Liver (tissue), 8 donors: ENCODE measurements at regions not wholly inside any gene's neighbourhood (a gene's known extent, or its start where the extent isn't known, plus 50 kb on each side); places are given as distances from the start of the nearest gene placed in this dataset.

Experiments
- DNase-seq: peaks from one replicate; pipeline ENCODE4 v3.0.0-alpha.2; 2017; ENCODE audit warnings: low spot score
- H3K27ac ChIP-seq, 2 donors: one replicate each; pipeline ENCODE4 v1.7.0; 2013; ENCODE audit warnings: inconsistent platforms in 2 of 2, low read length in 2 of 2, control low read depth in 1 of 2, low read depth in 1 of 2, mild to moderate bottlenecking in 1 of 2
- H3K27me3 ChIP-seq, 4 donors: one replicate each; pipeline versions ENCODE4 v1.6.1 to v1.7.0; 2013; ENCODE audit warnings: low read length in 3 of 4, inconsistent platforms in 1 of 4, mild to moderate bottlenecking in 1 of 4, moderate library complexity in 1 of 4; ENCODE audit not compliant: control insufficient read depth in 4 of 4, insufficient read depth in 4 of 4
- H3K36me3 ChIP-seq, 4 donors: one replicate each; pipeline versions ENCODE4 v1.6.1 to v1.7.0; 2013; ENCODE audit warnings: low read length in 3 of 4, mild to moderate bottlenecking in 3 of 4, low read depth in 1 of 4, moderate library complexity in 1 of 4; ENCODE audit not compliant: control insufficient read depth in 4 of 4, insufficient read depth in 3 of 4
- H3K4me1 ChIP-seq, 4 donors: one replicate each; pipeline versions ENCODE4 v1.6.1 to v1.7.0; 2013; ENCODE audit warnings: low read length in 3 of 4, mild to moderate bottlenecking in 3 of 4, moderate library complexity in 1 of 4; ENCODE audit not compliant: control insufficient read depth in 4 of 4, insufficient read depth in 4 of 4
- H3K4me3 ChIP-seq, 3 donors: one replicate each; pipeline versions ENCODE4 v1.6.1 to v1.7.0; 2013; ENCODE audit warnings: low read length in 3 of 3, control low read depth in 1 of 3, low read depth in 1 of 3, mild to moderate bottlenecking in 1 of 3
- H3K9ac ChIP-seq, 2 donors: one replicate each; pipeline ENCODE4 v1.7.0; 2013; ENCODE audit warnings: low read length in 2 of 2, mild to moderate bottlenecking in 2 of 2, moderate library complexity in 2 of 2, control low read depth in 1 of 2, low read depth in 1 of 2
- H3K9me3 ChIP-seq, 4 donors: one replicate each; pipeline versions ENCODE4 v1.6.1 to v1.7.0; 2013; ENCODE audit warnings: low read length in 3 of 4; ENCODE audit not compliant: control insufficient read depth in 4 of 4
- ATF3 ChIP-seq: IDR thresholded peaks from 2 replicates; pipeline ENCODE4 v1.6.1; 2016; ENCODE audit warnings: antibody characterized with exemption
- CTCF ChIP-seq: fragments of 150-350 bp; IDR thresholded peaks from 2 replicates; pipeline ENCODE4 v1.5.1; 2017; ENCODE audit warnings: improper control_type of control experiment, low read depth, low read length; ENCODE audit not compliant: missing input control
- EGR1 ChIP-seq, 2 donors: IDR thresholded peaks; 2 replicates each; pipeline ENCODE4 v1.6.1; 2016 to 2018; ENCODE audit warnings: antibody characterized with exemption in 2 of 2, low read depth in 2 of 2
- FOXA1 ChIP-seq: IDR thresholded peaks from 2 replicates; pipeline ENCODE4 v1.6.1; 2016; ENCODE audit warnings: antibody characterized with exemption
- FOXA2 ChIP-seq: IDR thresholded peaks from 2 replicates; pipeline ENCODE4 v1.6.1; 2016; ENCODE audit warnings: antibody characterized with exemption
- HNF4A ChIP-seq, 2 donors: conservative IDR thresholded peaks; 2 replicates each; pipeline ENCODE4 v1.6.1; 2016; ENCODE audit warnings: antibody characterized with exemption in 2 of 2, mild to moderate bottlenecking in 2 of 2
- HNF4G ChIP-seq: IDR thresholded peaks from 2 replicates; pipeline ENCODE4 v1.6.1; 2016; ENCODE audit warnings: antibody characterized with exemption
- JUND ChIP-seq, 2 donors: IDR thresholded peaks; 2 replicates each; pipeline ENCODE4 v1.6.1; 2016; ENCODE audit warnings: antibody characterized with exemption in 2 of 2
- MAX ChIP-seq: IDR thresholded peaks from 2 replicates; pipeline ENCODE4 v1.6.1; 2016; ENCODE audit warnings: antibody characterized with exemption
- NR2F2 ChIP-seq: IDR thresholded peaks from 2 replicates; pipeline ENCODE4 v1.6.1; 2016; ENCODE audit warnings: antibody characterized with exemption
- RAD21 ChIP-seq, 2 donors: IDR thresholded peaks; 2 replicates each; pipeline ENCODE4 v1.6.1; 2016; ENCODE audit warnings: antibody characterized with exemption in 2 of 2, mild to moderate bottlenecking in 2 of 2
- REST ChIP-seq: IDR thresholded peaks from 2 replicates; pipeline ENCODE4 v1.6.1; 2016; ENCODE audit warnings: antibody characterized with exemption, mild to moderate bottlenecking
- RXRA ChIP-seq, 2 donors: IDR thresholded peaks; 2 replicates each; pipeline ENCODE4 v1.6.1; 2017 to 2018; ENCODE audit warnings: antibody characterized with exemption in 2 of 2, mild to moderate bottlenecking in 1 of 2
- SP1 ChIP-seq: IDR thresholded peaks from 2 replicates; pipeline ENCODE4 v1.6.1; 2018; ENCODE audit warnings: antibody characterized with exemption, mild to moderate bottlenecking
- TAF1 ChIP-seq: conservative IDR thresholded peaks from 2 replicates; pipeline ENCODE4 v1.6.1; 2016; ENCODE audit warnings: antibody characterized with exemption, mild to moderate bottlenecking
- YY1 ChIP-seq: IDR thresholded peaks from 2 replicates; pipeline ENCODE4 v1.6.1; 2016; ENCODE audit warnings: antibody characterized with exemption, mild to moderate bottlenecking
- ZBTB33 ChIP-seq: IDR thresholded peaks from 2 replicates; pipeline ENCODE4 v1.6.1; 2016; ENCODE audit warnings: antibody characterized with exemption
- WGBS: extraction: QIAGEN DNeasy Blood & Tissue Kit; methylation state at CpG from one replicate; pipeline ENCODE4 v1.1.7; 2013; 5-methylcytosine and 5-hydroxymethylcytosine counted together
- donor health status: healthy.
- donor health status: healthy.
- donor health status: healthy.
- donor health status: healthy.
- donor health status: healthy.

- H3K4me1 ChIP-seq: no peaks in the 10 kb centered on the region
- no peak for TF ChIP-seq TAF1
- no peak for TF ChIP-seq FOXA2
- no peak for TF ChIP-seq HNF4A (conservative IDR thresholded peaks at IDR 0.05)
- TF ChIP-seq RAD21 (IDR thresholded peaks at IDR 0.05): no peak
- H3K27me3 ChIP-seq: no peaks in the 10 kb centered on the region
- no peak overlapping the region for H3K9ac ChIP-seq
- H3K27ac ChIP-seq: no peak overlapping the region
- no peak for DNase-seq
- 92% methylated on average over 4 of the region's 4 CpGs for WGBS
- H3K36me3 ChIP-seq: no peaks in the 10 kb centered on the region
- H3K9me3 ChIP-seq: no peaks in the 10 kb centered on the region
- no peak overlapping the region for H3K4me3 ChIP-seq
Measured at GRCh38 chr1:115168026-115168425, 78.7 kb upstream of the TSPAN2 start.

- H3K9ac ChIP-seq: no peak overlapping the region
- no peaks in the 10 kb centered on the region for H3K27me3 ChIP-seq
- no peak overlapping the region for H3K27ac ChIP-seq
- H3K9me3 ChIP-seq: no peaks in the 10 kb centered on the region
- TF ChIP-seq JUND (IDR thresholded peaks at IDR 0.05) (no peak), ATF3 (no peak), ZBTB33 (no peak), RXRA (IDR thresholded peaks at IDR 0.05) (no peak), EGR1 (IDR thresholded peaks at IDR 0.05; ENCODE audit: low read depth in 2 of 2) (no peak), REST (no peak), SP1 (no peak), FOXA1 (no peak), NR2F2 (no peak)
- no peak overlapping the region for H3K4me3 ChIP-seq
- no peaks in the 10 kb centered on the region for H3K36me3 ChIP-seq
- H3K4me1 ChIP-seq: no peaks in the 10 kb centered on the region
- DNase-seq: no peak
Measured at GRCh38 chr1:115166531-115167091, 77.3 kb upstream of the TSPAN2 start.

- Histone ChIP-seq H3K27me3 (no peaks in the 10 kb centered on the region), H3K4me3 (no peak overlapping the region), H3K27ac (no peak overlapping the region), H3K4me1 (no peaks in the 10 kb centered on the region), H3K9me3 (no peaks in the 10 kb centered on the region), H3K36me3 (no peaks in the 10 kb centered on the region), H3K9ac (no peak overlapping the region)
- no peak for DNase-seq
- TF ChIP-seq ZBTB33 (no peak), YY1 (no peak), CTCF (no peak), HNF4A (conservative IDR thresholded peaks at IDR 0.05) (no peak), JUND (IDR thresholded peaks at IDR 0.05) (no peak), NR2F2 (no peak), FOXA2 (no peak), HNF4G (no peak), MAX (no peak)
Measured at GRCh38 chr1:115165776-115166175, 76.5 kb upstream of the TSPAN2 start.
